ENCODE measurements at regions not wholly inside any gene's neighbourhood (a gene's known extent, or its start where the extent isn't known, plus 50 kb on each side); places are given as distances from the start of the nearest gene placed in this dataset.

GRCh38 chr11:95541715-95542114 is 247.9 kb downstream of the FAM76B start:
- FAIRE-seq, result no peak

DNA sequence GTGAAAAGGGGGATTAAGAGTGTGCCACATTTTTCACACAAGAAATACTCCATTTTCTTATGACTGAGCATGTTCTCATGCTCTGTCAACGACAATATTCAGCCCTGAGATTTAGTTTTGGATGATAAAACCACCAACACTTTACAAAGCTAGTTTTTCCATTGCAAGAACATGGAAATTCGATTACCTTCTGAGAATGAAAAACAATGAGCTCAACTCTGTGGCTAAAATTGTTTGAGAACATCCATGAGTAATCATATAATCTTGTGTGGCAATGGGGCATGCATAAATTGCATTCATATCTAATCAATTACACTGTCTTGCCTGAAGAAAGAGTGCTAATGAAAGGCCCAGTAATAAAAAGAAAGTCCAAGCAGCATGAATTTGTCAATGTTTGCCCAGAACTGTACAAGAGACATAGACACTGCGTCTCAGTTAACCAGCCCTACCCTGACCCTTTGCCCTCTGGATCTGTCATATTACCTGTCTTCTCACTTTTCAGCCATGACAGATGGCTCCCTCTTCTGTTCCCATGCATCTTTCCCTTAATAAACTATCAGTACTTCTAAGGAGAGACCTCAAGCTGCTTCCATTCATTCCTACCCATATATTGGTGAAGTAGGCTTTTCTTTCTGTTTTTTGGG is 253.4 kb downstream of the FAM76B start:
- DNase-seq (ENCODE audit: insufficient read length), result no peak
- TF ChIP-seq TAF1 (IDR thresholded peaks at IDR 0.05; ENCODE audit: borderline replicate concordance, low read depth, low read length), result no peak
- TF ChIP-seq POLR2A (IDR thresholded peaks at IDR 0.05; ENCODE audit: low read depth, low read length), result no peak
- no peak for TF ChIP-seq POLR2AphosphoS5 (IDR thresholded peaks at IDR 0.05; ENCODE audit: low read depth, low read length)
- FAIRE-seq, result no peak

More at GRCh38 chr11:95541715-95542114, 247.9 kb downstream of the FAM76B start:
- DNase-seq (ENCODE audit: insufficient read length), result no peak
- TF ChIP-seq POLR2AphosphoS5 (IDR thresholded peaks at IDR 0.05; ENCODE audit: low read depth, low read length) (no peak), TAF1 (IDR thresholded peaks at IDR 0.05; ENCODE audit: borderline replicate concordance, low read depth, low read length) (no peak), POLR2A (IDR thresholded peaks at IDR 0.05; ENCODE audit: low read depth, low read length) (no peak)

GRCh38 chr11:95534809-95535208 is 254.8 kb downstream of the FAM76B start:
- FAIRE-seq (no peak), DNase-seq (ENCODE audit: insufficient read length) (no peak)
- no peak for TF ChIP-seq TAF1 (IDR thresholded peaks at IDR 0.05; ENCODE audit: borderline replicate concordance, low read depth, low read length)
- TF ChIP-seq POLR2A (IDR thresholded peaks at IDR 0.05; ENCODE audit: low read depth, low read length), result no peak
- TF ChIP-seq POLR2AphosphoS5 (IDR thresholded peaks at IDR 0.05; ENCODE audit: low read depth, low read length), result no peak

DNA sequence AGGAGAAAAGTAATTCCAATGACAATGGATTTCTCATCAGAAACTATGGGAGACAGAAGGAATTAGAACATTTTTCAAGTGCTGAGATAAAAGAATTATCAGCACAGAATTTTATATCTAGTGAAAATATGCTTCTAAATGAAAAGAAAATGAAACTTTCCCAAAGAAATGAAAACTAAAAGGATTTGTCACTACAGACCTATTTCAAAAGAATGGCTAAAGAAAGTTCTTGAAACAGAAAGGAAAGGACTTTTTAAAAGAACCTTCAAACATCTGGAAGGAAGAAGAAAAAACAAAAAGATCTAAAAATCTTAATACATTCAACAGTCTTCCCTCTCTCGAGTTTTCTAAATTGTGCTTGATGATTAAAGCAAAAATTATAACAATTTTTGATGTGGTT is 255.4 kb downstream of the FAM76B start:
- TF ChIP-seq POLR2A (IDR thresholded peaks at IDR 0.05; ENCODE audit: low read depth, low read length) (no peak), POLR2AphosphoS5 (IDR thresholded peaks at IDR 0.05; ENCODE audit: low read depth, low read length) (no peak), TAF1 (IDR thresholded peaks at IDR 0.05; ENCODE audit: borderline replicate concordance, low read depth, low read length) (no peak)
- no peak for DNase-seq (ENCODE audit: insufficient read length)
- no peak for FAIRE-seq

- TF ChIP-seq TAF1 (IDR thresholded peaks at IDR 0.05; ENCODE audit: borderline replicate concordance, low read depth, low read length), result no peak
- no peak for TF ChIP-seq POLR2AphosphoS5 (IDR thresholded peaks at IDR 0.05; ENCODE audit: low read depth, low read length)
- TF ChIP-seq POLR2A (IDR thresholded peaks at IDR 0.05; ENCODE audit: low read depth, low read length), result no peak
- FAIRE-seq (no peak), DNase-seq (ENCODE audit: insufficient read length) (no peak)
Observed at GRCh38 chr11:95531116-95531515, 258.5 kb downstream of the FAM76B start.

GRCh38 chr11:95524314-95525036 is 265.1 kb downstream of the FAM76B start:
- no peak for TF ChIP-seq POLR2A (IDR thresholded peaks at IDR 0.05; ENCODE audit: low read depth, low read length)
- no peak for TF ChIP-seq POLR2AphosphoS5 (IDR thresholded peaks at IDR 0.05; ENCODE audit: low read depth, low read length)
- no peak for TF ChIP-seq TAF1 (IDR thresholded peaks at IDR 0.05; ENCODE audit: borderline replicate concordance, low read depth, low read length)
- DNase-seq (ENCODE audit: insufficient read length), result no peak
- FAIRE-seq, result no peak

DNA sequence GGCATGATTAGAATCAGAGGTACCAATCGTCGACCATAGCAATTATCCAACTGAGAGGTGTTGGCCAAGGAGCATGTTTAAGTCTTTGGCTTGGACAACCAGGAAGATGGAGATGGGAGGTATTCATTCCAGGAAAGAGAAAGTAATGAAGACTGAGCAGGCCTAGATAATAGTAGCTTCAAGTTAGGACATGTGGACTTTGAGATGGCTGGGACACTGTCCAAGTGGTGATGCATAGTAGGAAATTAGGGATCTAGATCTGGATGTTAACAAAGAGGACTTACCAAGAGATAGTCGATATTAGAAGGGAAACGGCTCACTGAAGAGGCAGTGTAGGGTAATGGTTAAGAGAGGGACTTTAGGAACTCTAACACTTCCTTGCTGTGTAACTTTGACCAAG is 266.7 kb downstream of the FAM76B start:
- FAIRE-seq, result no peak
- TF ChIP-seq POLR2AphosphoS5 (IDR thresholded peaks at IDR 0.05; ENCODE audit: low read depth, low read length), result no peak
- no peak for DNase-seq (ENCODE audit: insufficient read length)

- FAIRE-seq, result no peak
- DNase-seq (ENCODE audit: insufficient read length), result no peak
- TF ChIP-seq POLR2AphosphoS5 (IDR thresholded peaks at IDR 0.05; ENCODE audit: low read depth, low read length) (no peak), POLR2A (IDR thresholded peaks at IDR 0.05; ENCODE audit: low read depth, low read length) (no peak), TAF1 (IDR thresholded peaks at IDR 0.05; ENCODE audit: borderline replicate concordance, low read depth, low read length) (no peak)
Observed at GRCh38 chr11:95521862-95522261, 267.7 kb downstream of the FAM76B start.

- TF ChIP-seq POLR2AphosphoS5 (IDR thresholded peaks at IDR 0.05; ENCODE audit: low read depth, low read length) (no peak), TAF1 (IDR thresholded peaks at IDR 0.05; ENCODE audit: borderline replicate concordance, low read depth, low read length) (no peak), POLR2A (IDR thresholded peaks at IDR 0.05; ENCODE audit: low read depth, low read length) (no peak)
- FAIRE-seq (no peak), DNase-seq (ENCODE audit: insufficient read length) (no peak)
Observed at GRCh38 chr11:95521133-95521542, 268.4 kb downstream of the FAM76B start.

DNA sequence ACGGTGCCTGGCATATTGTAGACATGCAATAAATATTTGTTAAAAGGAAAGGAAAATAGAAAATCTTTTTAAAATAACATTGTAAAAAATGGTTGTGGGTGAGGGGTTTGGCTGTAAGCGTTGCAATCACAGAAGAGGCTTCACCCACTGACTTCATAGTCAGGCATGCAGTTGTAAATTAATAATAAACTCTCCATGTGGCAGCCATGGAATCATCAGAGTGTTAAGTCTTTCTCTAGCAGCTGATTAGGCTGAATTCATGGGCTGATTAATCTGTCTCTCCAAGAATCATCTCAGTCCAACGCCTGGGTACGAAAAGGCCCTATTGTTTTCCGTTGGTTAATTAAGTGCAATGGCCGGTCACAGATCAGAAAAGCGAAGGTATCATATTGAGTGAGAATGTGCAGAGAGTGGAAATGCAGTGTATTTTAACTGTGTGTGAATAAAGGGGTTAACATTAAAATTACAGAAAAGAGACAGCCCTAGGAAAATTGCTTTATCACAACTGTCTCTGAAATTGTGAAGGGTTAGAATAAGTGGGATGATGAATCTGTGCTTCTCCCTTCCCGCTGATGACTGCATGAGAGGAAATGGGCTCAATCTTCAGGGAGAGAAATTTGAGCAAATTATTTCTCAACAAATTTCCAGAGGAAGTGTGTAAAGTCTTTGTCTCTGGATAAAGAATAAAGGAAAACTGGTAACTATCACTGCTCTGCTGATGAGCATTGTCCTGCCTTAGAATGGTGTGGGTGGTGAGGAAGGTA is 269.0 kb downstream of the FAM76B start:
- FAIRE-seq (no peak), DNase-seq (ENCODE audit: insufficient read length) (no peak)
- TF ChIP-seq POLR2AphosphoS5 (IDR thresholded peaks at IDR 0.05; ENCODE audit: low read depth, low read length) (no peak), TAF1 (IDR thresholded peaks at IDR 0.05; ENCODE audit: borderline replicate concordance, low read depth, low read length) (no peak), POLR2A (IDR thresholded peaks at IDR 0.05; ENCODE audit: low read depth, low read length) (no peak)

DNA sequence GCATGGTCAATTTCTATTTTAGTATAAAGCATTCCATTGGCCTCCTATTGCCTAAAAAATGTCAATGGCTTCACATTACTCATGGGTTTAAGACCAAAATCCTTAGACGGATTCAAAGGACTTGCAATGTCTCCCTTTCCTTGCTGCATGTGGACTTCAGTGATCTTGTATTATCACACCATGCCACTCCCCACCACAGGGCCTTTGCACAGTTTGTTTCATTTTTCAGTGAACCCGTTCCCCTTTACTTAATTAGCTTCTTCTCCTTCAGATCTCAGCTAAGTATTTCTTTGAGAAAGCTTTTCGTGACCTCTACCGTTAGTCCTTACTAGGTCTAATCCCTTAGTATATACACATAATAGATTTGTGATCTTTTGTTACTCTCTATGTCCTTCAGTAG is 269.7 kb downstream of the FAM76B start:
- DNase-seq (ENCODE audit: insufficient read length), result no peak
- FAIRE-seq, result no peak
- TF ChIP-seq POLR2AphosphoS5 (IDR thresholded peaks at IDR 0.05; ENCODE audit: low read depth, low read length) (no peak), TAF1 (IDR thresholded peaks at IDR 0.05; ENCODE audit: borderline replicate concordance, low read depth, low read length) (no peak), POLR2A (IDR thresholded peaks at IDR 0.05; ENCODE audit: low read depth, low read length) (no peak)
